ENCODE measurements at regions not wholly inside any gene's neighbourhood (a gene's known extent, or its start where the extent isn't known, plus 50 kb on each side); places are given as distances from the start of the nearest gene placed in this dataset.
A peak's percentile ranks its signal among the peaks of the same experiment; 100 is the strongest.

DNA sequence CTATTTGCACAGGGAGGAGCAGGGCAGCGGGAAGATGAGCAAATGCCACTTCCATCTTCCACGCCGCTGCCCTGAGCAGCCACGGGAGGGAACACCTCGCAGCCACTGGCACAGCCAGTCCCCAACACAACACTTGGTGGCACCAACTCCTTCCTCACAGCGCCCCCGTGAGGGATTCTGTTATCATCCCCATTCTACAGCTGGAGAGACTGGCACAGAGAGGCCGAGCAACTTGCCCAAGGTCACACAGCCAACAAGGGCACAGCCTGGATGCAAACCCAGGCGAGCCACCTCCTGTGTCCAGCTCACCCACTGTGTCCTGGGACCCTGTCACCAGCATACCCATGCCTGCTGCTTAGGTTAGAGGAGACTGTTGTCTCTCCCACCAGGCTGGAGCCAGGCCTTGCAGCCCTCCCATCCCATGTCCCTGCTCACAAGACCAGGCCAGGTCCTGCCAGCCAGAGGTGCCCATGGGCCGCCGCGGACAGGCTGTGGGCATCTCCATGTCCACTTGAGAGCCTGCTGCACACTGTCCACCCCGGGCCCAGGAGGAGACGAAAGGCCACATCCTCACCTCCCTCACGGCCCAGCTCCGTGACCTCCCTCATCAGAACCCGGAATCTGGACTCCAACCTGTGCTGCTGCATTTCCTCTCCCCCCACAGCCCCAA lies 57.0 kb downstream of the NCOR2 start:
- Histone ChIP-seq H3K36me3 (ENCODE audit: low read depth, low read length) (no peaks in the 10 kb centered on the region), H3K27ac (ENCODE audit: low read length) (no peak overlapping the region), H3F3A (ENCODE audit: low read length, unreplicated experiment) (no peaks in the 10 kb centered on the region), H2AFZ (ENCODE audit: low read length) (no peak overlapping the region), H3K9me3 (ENCODE audit: low read length) (no peaks in the 10 kb centered on the region), H3K79me2 (ENCODE audit: low read length) (peaks cover 84% of the 10 kb centered on the region), H3K9me2 (replicated peaks; ENCODE audit: low read length) (no peaks in the 10 kb centered on the region), H3K9ac (ENCODE audit: low read length) (no peak overlapping the region), H3K27me3 (ENCODE audit: low read length) (no peaks in the 10 kb centered on the region), H3K4me1 (ENCODE audit: insufficient read depth, low read length) (peaks cover 35% of the 10 kb centered on the region), H4K20me1 (ENCODE audit: low read length) (peaks cover 16% of the 10 kb centered on the region; the same call in 1 of the 2 replicates), H3K4me2 (ENCODE audit: low read length) (no peak overlapping the region), H3K4me3 (ENCODE audit: low read length) (no peak overlapping the region)
- no TSS peak for BruUV-seq (replicated peaks)
- CTCF ChIA-PET, result no interaction called here
- intact Hi-C loops (cut with micrococcal nuclease), result no loop called here
- POLR2A ChIA-PET (ENCODE audit: unreplicated experiment), result no interaction called here
- DNase-seq, result peak; percentile 22
- TF ChIP-seq, protein P1, sequence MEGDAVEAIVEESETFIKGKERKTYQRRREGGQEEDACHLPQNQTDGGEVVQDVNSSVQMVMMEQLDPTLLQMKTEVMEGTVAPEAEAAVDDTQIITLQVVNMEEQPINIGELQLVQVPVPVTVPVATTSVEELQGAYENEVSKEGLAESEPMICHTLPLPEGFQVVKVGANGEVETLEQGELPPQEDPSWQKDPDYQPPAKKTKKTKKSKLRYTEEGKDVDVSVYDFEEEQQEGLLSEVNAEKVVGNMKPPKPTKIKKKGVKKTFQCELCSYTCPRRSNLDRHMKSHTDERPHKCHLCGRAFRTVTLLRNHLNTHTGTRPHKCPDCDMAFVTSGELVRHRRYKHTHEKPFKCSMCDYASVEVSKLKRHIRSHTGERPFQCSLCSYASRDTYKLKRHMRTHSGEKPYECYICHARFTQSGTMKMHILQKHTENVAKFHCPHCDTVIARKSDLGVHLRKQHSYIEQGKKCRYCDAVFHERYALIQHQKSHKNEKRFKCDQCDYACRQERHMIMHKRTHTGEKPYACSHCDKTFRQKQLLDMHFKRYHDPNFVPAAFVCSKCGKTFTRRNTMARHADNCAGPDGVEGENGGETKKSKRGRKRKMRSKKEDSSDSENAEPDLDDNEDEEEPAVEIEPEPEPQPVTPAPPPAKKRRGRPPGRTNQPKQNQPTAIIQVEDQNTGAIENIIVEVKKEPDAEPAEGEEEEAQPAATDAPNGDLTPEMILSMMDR (conservative IDR thresholded peaks at IDR 0.05; ENCODE audit: low read depth, low read length), result peak; percentile 52
- TF ChIP-seq EZH2phosphoT487 (IDR thresholded peaks at IDR 0.05; ENCODE audit: borderline replicate concordance, low read length) (no peak), EZH2 (IDR thresholded peaks at IDR 0.05; ENCODE audit: low read length, unreplicated experiment) (no peak)
- no peak for ATAC-seq

DNA sequence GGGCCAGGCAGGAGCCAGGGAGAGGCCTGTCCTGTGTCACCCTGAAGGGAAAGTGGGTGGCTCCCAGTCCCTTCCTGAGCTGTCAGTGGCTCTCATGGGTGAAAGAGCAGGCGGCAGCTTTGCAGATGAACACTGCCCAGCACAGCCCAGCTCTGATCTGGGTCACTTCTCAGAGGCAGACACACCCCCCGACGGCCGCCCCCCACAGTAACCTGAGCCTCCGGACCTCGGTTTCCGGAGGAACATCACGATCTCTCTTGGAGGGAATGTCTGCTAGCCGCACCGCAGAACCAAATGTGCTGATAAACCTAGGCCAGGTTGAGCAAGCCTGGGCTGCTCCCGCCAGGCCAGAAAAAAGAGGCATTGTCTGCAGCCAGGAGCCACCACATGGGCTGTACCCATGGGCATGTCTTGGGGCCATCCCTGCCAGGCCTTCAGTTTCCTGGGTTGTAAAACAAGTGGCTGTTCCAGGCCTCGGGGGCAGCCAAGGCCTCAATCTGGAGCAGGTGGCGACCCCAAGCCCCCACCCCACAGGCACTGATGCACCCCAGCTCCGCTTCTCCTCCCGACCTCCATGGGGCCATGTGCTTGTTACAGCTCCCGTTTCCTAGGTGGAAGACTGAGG lies 57.6 kb downstream of the NCOR2 start:
- ChIA-PET POLR2A (ENCODE audit: unreplicated experiment) (no interaction called here), CTCF (no interaction called here)
- intact Hi-C loops (cut with micrococcal nuclease), result no loop called here
- Histone ChIP-seq H3K79me2 (ENCODE audit: low read length) (peaks cover 82% of the 10 kb centered on the region), H3K4me1 (ENCODE audit: insufficient read depth, low read length) (peaks cover 35% of the 10 kb centered on the region), H3K36me3 (ENCODE audit: low read depth, low read length) (no peaks in the 10 kb centered on the region), H3F3A (ENCODE audit: low read length, unreplicated experiment) (no peaks in the 10 kb centered on the region), H3K9ac (ENCODE audit: low read length) (no peak overlapping the region), H3K9me3 (ENCODE audit: low read length) (no peaks in the 10 kb centered on the region), H3K4me3 (ENCODE audit: low read length) (no peak overlapping the region), H3K27ac (ENCODE audit: low read length) (no peak overlapping the region), H2AFZ (ENCODE audit: low read length) (no peak overlapping the region), H3K27me3 (ENCODE audit: low read length) (no peaks in the 10 kb centered on the region), H4K20me1 (ENCODE audit: low read length) (peaks cover 21% of the 10 kb centered on the region; the same call in 1 of the 2 replicates), H3K4me2 (ENCODE audit: low read length) (no peak overlapping the region), H3K9me2 (replicated peaks; ENCODE audit: low read length) (no peaks in the 10 kb centered on the region)
- DNase-seq, result no peak
- no peak; the same call in 1 of the 2 replicates for ATAC-seq
- no TSS peak for BruUV-seq (replicated peaks)
- TF ChIP-seq EZH2 (IDR thresholded peaks at IDR 0.05; ENCODE audit: low read length, unreplicated experiment) (no peak), EZH2phosphoT487 (IDR thresholded peaks at IDR 0.05; ENCODE audit: borderline replicate concordance, low read length) (no peak)
- TF ChIP-seq, protein P1 (conservative IDR thresholded peaks at IDR 0.05; ENCODE audit: low read depth, low read length), result no peak

- H3K4me3 ChIP-seq (ENCODE audit: low read length), result no peak overlapping the region
- no peaks in the 10 kb centered on the region for H3K27me3 ChIP-seq (ENCODE audit: low read length)
- H4K20me1 ChIP-seq (ENCODE audit: low read length), result peaks cover 23% of the 10 kb centered on the region; the same call in 1 of the 2 replicates
- POLR2A ChIA-PET (ENCODE audit: unreplicated experiment), result no interaction called here
- no peak for ATAC-seq
- no peak overlapping the region for H2AFZ ChIP-seq (ENCODE audit: low read length)
- no peaks in the 10 kb centered on the region for H3K36me3 ChIP-seq (ENCODE audit: low read depth, low read length)
- CTCF ChIA-PET, result no interaction called here
- H3K4me1 ChIP-seq (ENCODE audit: insufficient read depth, low read length), result peaks cover 35% of the 10 kb centered on the region
- TF ChIP-seq EZH2phosphoT487 (IDR thresholded peaks at IDR 0.05; ENCODE audit: borderline replicate concordance, low read length) (no peak), EZH2 (IDR thresholded peaks at IDR 0.05; ENCODE audit: low read length, unreplicated experiment) (no peak)
- TF ChIP-seq, protein P1 (conservative IDR thresholded peaks at IDR 0.05; ENCODE audit: low read depth, low read length), result no peak
- H3K79me2 ChIP-seq (ENCODE audit: low read length), result peaks cover 77% of the 10 kb centered on the region
- DNase-seq, result no peak
- no peaks in the 10 kb centered on the region for H3K9me3 ChIP-seq (ENCODE audit: low read length)
- intact Hi-C loops (cut with micrococcal nuclease), result no loop called here
- H3F3A ChIP-seq (ENCODE audit: low read length, unreplicated experiment), result no peaks in the 10 kb centered on the region
- no peak overlapping the region for H3K4me2 ChIP-seq (ENCODE audit: low read length)
- H3K9me2 ChIP-seq (replicated peaks; ENCODE audit: low read length), result no peaks in the 10 kb centered on the region
- no peak overlapping the region for H3K27ac ChIP-seq (ENCODE audit: low read length)
- BruUV-seq (replicated peaks), result no TSS peak
- no peak overlapping the region for H3K9ac ChIP-seq (ENCODE audit: low read length)
These were observed 58.1 kb downstream of the NCOR2 start for GRCh38 chr12:124509300-124509675.

All from PC-3 (cell line).